Hematopoietic multipotent progenitor cell treated with erythropoietin and hydrocortisone succinate and interleukin-3 and kit ligand, for 4 days (in vitro differentiated cells): ENCODE measurements at regions not wholly inside any gene's neighbourhood (a gene's known extent, or its start where the extent isn't known, plus 50 kb on each side); places are given as distances from the start of the nearest gene placed in this dataset.
"Not testable (repeated sequence)": the region's sequence is repeated elsewhere in the genome, so short reads cannot be mapped to it uniquely, and the experiment has no call there.

Experiments used
- DNase-seq: peaks from one replicate; pipeline ENCODE4 v3.0.0-alpha.2; 2015

DNA sequence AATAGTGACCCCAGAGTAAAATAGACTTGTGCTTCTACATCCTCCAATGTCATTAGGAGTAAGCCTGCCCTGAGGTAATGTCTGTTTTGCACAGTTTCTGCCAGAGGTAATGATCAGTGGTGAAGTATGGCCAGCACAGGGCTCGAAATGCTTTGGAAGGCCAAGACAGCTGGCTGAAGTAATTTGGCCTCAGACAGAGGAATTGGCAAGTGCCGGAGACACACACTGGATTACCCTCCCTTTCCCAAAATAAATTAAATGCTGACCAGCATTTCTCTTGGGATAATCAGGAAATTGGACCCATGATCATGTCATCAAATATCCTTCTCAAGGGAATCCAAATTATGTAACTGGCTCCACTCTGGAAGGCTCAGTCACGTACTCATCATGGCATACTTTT is 379.0 kb upstream of the CHST9 start:
- no peak for DNase-seq

DNA sequence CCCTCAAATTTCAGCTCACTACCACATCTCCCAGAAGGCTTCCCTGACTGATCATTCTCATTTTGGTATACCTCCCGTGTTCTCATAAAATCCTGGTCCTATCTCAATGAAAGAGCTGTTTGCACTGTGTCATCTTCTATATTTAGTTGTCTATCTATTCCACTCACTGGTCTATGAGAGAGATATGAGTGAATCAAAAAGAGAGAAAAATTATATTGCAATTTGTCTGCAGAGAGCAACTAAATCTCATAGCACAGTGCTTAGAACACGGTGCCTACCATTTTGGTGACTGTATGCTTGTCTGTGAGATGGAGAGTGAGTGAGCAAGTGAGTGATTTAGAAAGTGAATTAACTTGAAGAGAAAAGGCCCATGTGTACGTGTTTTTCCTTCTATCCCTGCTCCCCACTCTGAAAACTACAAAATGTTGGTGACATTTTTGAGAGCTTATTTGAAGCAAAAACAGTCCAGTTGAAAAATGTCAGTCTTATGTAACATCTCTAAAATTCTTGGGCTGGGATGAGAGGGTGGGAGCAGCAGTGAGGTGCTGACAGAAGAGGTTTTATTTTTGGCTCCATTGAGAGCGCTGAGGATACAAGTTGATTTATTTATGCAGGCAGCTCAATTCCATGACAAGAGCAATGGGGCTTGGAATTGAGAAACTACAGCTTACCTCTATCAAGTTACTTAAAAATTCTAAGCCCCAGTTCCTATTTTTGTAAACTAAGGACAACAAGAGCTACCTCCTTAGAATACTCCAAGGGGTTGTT is 373.5 kb upstream of the CHST9 start:
- DNase-seq: no peak

DNA sequence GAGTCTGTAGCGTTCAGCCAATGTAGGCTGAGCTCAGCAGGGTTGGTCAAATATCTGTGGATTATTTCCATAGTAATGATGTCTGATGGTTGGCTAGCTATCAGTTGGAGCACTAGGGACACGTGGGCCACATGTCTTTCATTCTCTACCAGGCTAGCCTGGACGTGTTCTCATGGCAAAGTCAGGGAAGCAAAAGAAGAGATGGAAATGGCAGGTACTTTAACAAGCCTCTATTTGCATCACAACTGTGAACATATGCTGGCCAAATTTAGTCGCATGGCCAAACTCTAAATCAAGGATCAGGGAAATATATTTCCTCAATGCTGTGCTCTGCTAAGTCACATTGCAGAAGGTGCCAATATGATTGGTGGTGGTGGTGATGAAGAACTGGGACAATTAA is 371.6 kb upstream of the CHST9 start:
- no peak for DNase-seq

DNA sequence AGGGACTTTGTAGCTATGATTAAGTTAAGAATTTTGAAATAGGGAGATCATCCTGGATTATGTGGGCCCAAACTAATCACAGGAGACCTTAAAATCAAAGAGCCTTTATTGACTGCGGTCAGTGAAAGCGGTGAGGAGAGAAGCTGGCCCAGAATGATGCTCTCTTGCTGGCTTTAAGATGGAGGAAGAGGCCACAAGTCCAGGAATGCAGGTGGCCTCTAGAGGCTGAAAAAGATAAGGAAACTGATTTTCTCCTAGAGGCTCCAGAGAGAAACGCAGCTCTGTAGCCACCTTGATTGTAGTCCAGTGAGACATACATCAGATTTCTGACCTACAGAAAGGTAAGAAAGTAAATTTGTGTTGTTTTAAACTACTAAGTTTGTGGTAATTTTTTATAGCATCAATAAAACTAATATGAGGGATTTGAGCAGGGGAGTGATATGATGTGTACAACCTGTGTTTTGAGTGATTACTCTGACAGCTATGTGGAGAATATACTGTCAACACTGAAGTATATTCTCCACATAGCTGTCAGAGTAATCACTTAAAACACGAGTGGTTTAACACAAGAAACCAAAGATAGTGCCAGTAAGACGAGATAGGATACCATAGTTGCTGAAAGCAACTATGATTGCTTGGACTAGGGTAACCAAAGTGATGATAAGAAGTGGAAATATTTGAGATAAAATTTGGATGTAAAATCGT is 364.4 kb upstream of the CHST9 start:
- DNase-seq: no peak

DNA sequence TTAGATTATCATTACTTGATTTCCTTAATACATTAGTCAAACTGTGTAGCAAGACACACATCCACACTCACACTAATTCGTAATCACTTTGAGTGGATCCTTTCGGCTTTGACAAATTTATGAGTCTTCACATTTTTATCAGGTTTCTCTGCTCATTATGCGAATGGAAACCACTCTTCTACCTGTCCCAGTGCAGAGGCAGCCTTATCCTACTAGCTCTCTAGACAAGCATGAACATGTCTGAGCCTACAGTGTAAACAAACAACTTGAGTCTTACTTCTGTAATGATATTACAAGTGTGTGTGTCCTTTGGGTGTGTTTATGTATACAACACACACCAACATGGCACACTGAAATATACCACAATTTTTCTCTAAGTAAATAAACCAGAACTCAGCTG is 361.9 kb upstream of the CHST9 start:
- DNase-seq: no peak

DNA sequence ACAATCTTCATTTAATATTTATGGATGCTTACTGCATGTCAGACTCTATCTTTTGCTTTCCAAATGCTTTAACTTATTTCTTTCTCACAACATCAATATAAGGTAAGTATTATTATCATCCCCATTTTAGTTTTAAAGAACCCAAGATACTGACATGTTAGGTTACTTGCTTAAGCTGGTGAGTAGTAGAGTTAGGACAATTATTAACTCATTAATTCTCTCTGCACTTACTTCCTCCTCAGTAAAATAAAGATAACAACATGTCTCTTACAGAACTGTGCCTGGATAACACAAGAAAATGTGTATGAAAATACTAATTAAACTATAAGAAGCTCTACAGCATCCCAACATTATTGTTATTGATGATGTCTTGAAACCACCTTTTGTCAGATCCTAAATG is 359.1 kb upstream of the CHST9 start:
- DNase-seq: no peak

DNA sequence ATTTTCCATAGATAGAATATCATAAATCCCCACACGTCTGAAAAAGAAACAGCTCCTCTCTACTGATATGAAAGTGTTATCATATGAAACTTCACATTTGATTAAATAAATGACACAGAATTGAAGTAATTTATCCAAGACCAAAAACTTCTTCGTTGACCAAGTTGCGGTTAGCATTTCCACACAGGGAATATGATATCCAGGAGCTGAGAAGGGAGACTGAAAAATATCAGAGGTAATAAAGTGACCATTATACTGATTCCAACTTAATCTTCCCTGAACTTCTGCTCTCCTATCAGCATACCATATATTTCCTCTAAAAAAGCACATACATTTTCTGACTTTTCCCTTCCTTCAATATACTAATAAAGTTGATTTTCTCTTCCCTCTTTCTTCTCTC is 356.2 kb upstream of the CHST9 start:
- DNase-seq: no peak

DNA sequence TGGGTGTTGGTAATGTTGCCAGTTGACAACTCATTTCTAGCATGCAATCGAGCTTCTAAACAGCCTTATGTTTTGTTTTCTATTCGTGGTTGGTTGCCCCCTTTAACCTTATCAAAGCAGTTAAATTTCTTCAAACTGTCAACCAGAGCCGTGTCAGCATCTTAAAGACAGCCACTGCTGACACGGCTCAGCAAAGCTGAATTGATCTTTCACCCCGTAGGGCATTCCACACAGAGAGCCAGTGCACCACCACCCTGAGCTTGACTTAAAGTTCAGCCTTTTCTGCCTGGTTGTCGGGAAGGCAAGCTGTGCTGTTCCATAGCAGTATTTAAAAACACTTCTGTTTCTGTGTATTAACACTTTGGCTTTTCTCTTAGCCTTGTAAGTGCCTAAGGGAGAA is 355.0 kb upstream of the CHST9 start:
- no peak for DNase-seq

DNA sequence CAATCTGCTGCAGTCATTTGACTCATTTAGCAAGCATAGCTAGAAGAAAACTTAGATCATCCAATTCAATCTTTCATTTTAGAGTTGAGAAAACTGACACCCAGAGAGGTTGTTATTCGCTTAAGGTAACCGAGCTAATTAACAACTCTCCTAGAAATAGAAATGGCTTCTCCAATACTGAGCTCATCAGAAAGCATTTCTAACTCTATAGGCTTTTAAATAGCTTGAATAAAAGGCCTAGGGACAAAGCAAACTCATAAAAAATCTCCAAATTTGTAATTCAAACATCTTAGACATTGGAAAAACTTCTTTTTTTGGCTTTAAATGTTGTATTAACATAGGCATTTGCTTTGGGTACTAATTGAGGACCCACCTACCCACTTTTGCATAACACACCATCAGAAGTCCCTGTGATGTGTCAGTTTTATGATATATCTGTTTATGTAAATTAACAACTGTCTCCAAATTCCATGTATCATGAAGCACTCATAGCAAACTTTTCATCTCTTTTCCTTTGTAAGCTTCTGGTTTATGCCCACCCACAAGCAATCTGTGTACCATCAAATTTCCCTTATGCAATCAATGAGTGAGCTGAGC is 343.9 kb upstream of the CHST9 start:
- no peak for DNase-seq

DNA sequence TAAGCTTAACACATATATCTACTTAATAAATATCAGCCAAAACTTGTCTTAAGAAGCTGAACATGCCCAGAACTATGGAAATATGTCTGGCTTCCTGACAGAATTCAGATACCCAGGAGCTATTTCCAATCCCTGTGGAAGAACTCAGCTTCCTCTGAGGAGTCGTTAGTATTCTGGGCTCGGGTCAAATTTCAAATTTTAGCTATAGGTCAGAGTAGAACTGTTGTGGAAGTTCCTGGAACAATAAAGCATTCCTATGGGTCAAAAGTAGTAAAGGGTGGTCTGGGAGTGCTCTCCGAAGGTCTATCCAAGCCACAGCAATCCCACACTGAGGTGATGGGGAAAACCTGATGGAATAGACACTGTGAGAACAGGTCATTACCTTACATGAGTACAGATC is 342.7 kb upstream of the CHST9 start:
- no peak for DNase-seq

DNA sequence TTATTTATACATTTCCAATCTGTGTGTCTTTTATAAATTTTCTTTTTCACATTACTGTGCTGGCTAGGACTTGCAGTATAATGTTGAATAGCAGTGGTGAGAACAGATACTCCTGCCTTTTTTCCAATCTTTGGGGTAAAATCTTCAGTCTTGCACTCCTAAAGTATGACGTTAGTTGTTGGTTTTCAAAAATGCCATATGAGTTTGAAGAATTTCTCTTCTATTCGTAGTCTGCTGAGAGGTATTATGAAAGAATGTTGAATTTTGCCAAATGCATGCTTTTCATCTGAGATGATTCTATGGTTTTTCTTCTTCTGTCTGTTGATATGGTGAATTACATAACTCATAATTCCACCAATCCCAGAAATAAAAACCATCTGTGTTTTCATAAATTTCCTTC is 335.3 kb upstream of the CHST9 start:
- DNase-seq: no peak

DNA sequence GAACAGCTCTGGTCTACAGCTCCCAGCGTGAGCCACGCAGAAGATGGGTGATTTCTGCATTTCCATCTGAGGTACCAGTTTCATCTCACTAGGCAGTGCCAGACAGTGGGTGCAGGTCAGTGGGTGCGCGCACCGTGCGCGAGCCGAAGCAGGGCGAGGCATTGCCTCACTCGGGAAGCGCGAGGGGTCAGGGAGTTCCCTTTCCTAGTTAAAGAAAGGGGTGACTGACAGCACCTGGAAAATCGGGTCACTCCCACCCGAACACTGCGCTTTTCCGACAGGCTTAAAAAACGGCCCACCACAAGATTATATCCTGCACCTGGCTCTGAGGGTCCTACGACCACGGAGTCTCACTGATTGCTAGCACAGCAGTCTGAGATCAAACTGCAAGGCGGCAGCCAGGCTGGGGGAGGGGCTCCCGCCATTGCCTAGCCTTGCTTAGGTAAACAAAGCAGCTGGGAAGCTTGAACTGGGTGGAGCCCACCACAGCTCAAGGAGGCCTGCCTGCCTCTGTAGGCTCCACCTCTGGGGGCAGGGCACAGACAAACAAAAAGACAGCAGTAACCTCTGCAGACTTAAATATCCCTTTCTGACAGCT is 325.0 kb upstream of the CHST9 start:
- not testable (repeated sequence) for DNase-seq

DNA sequence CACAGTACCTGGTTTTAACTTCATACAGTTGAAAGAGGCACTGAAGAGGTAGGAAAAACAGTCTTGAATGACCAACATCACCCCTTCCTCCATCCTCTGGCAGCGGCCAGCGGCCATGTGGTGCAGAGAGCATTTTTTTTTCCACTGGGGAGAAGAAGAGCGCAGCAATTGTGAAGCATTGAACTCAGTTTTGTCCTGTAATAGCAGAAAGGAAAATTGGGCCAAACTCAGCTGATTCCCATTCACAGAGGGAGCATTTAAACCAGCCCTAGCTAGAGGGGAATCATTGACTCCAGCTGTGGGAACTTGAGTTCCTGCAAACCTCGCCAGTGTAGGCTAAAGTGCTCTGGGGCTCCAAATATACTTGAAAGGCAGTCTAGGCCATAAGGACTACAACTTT is 316.6 kb upstream of the CHST9 start:
- DNase-seq: no peak

DNA sequence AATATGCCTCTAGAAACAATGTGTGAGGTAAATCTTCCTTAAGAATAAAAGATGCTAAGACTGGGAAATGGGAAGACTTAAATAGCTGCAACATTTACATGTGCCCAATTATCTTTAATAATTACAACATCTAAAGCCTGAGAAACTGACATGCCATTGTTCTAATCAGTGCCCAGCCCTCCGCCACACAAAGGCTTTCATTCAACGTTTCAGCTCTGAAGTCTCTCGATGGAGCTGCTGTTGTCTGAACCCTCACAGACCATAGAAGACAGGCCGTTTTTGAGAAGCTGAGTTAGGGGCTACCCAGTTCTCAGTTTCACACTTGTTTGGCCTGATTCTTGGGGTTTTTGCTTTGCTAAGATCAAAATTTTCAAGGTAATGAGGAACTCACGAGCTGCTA is 315.4 kb upstream of the CHST9 start:
- DNase-seq: no peak

DNA sequence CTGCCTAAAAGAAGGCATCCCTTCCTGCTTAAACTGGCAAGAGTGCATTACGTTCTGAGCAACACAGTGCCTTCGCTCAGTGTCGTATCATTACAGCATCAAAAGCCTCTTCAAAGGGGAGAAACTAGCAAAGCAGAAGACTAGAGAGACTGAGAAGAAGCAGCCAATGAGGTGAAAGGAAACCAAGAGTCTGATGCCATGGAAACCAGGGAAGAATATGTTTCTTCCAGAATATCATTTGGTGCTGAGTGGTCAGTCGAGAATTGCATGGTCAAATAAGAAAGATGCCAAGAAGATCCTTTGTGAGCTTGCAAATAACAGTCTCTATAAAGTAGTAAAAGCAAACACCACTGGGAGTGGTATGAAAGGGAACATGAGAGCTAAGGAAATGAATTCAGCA is 312.1 kb upstream of the CHST9 start:
- DNase-seq: no peak

DNA sequence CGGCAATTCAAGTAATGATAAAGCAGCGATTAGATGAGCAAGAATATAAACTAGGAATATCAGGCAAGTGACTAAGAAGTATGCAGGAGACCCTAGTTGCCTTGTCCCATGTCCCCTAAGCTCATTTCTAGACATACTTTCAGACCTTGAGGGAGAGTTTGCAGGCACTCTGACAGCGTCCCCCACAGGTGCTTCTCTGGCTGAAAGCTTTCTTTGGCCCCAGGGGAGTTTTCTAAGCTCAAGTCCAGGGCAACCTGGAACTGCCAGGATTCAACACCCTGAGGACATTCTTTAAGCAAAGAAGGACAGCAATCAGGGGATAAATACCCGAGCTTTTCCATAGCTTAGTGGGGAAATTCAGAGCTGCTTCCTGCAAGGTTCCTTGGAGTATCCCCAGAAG is 308.1 kb upstream of the CHST9 start:
- no peak for DNase-seq

DNA sequence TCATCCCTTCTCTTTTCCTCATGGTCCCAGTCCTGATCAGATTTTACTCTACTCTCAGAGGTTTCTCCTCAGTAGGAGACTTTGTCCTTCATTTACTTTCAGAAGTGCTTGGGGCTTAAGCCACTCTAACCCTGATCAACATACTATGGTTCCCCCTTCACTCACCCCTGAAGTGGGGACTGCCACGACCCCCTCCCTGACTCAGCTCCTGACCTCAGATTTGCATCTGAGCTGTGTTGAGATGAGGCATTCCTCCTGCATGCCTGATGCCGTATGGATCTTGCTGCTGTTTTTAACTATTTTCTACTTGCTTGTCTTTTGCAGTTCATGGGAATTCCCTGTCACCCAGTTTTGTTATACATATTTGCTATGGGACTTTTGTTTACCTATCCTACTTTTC is 306.7 kb upstream of the CHST9 start:
- no peak for DNase-seq

DNA sequence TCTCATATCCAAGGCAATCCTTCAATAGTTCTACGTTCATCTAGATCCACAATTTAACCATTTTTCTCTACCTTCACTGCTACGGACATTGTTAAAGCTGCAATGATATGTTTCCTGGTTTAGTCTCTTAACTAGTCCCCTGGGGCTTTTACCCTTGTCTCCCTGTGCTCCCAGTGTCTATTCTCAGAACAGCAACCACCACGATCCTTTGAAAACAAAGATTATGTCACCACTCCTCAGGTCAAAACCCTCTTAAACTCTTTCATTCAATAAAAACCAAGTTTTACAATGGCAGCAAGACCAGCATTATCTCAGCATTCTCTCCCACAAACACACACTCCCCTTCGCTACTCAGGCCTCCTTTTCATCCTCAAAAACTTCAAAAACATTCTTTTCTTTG is 298.2 kb upstream of the CHST9 start:
- DNase-seq: no peak

DNA sequence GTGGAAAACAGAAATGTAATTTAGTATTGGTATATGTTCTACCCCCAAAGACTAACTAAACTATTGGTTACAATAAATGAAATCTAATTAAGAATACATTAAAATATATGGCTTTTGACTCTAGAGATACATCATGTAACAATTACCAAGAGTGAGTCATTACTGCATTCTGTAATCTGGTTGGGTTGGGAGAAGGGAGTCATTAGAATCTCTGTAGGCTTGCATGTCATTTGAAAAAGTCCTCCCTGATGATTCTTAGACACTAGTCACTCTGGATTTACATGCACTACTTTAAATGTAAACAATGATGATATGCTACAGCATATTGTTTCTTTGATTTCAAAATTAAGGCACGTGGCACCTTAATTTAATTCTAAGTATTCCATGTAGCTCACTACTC is 293.4 kb upstream of the CHST9 start:
- DNase-seq: no peak

DNA sequence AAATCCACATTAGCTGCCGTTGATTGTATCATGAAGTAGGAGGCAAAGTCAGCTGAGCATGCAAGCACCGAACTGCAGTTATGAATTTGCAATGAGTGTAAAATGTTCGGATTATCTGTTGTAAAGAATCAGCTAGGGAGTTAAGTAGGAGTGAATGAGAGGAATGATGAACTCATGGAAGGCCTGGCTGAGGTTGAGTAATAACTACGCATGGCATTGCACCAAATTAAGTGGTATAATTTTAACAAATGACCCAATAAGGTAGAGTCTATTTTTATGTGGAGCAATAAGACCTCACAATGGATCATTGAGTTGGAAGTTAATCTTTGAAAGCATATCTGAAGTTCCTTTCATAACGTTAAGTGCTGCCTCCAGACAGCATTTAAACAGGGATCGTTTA is 288.2 kb upstream of the CHST9 start:
- DNase-seq: no peak

DNA sequence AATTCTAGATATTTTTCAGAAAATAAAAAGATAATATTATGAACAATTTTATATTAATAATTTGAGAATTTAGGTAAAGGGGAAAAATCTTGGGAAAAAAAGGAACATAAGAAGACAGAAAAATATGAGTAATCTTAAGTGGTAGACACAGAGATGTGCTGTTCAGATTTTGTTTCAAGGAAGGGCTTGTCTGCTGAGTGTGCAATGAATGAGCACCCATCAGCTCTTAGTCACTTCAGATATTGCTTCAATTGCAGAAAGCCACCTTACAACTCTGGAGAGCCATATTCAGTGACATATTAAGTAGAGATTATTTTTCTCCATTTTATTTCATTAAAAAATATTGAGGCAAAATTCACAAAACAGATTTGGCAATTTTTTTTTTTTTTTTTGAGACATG is 282.0 kb upstream of the CHST9 start:
- no peak for DNase-seq

DNA sequence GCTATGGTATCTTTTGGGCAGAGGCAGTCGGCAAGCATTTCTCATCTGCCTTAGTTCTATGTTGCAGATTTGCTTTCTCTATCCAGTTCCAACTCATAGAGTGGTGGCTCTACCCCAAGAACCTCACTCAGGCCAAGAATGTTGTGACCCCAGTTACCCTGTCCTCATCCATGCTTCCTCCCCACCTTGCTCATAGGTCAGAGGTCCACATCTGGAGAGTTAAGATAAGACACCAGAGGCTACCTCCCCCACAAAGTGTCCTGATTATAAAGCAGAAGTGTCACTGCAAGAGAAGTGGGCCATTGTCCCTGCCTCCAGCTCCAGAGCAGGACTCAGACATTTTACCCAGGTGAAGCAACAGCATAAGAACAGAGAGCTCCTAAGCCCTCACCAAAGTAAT is 276.8 kb upstream of the CHST9 start:
- DNase-seq: peak; percentile 10

DNA sequence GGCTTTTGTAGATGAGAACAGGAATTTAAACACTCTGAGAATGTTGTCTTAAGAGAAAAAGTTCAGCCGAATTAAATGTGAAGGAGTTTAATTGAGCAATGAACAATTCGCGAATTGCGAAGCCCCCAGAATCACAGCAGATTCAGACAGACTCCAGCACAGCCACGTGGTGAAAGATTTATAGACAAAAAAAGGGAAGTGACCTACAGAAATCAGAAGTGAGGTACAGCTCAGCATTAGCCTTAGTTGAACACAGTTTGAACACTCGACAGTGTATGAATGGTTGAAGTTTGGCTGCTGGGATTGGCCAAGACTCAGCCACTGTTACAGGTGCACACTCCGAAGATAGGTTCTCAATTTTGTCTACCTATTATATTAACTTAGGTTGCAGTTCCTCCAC is 264.0 kb upstream of the CHST9 start:
- peak; percentile 1 for DNase-seq

DNA sequence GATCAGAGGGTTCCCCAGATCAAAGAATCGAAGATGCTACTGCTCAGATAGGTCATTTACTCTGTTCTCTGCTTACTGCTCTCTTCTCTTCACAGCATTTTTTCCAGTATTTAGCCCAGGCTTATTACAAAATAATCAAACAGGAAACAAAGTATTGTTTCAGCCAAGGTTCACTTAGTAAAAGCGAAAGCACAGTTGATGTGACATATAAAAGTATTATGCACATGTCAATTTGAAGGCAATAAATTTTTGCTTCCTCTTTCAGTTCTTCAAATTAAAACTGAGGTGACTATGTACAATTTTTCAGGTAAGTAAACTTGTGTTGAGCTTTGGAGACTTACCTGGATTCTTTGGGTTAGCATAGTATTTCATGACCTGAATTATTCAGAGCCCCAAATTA is 262.8 kb upstream of the CHST9 start:
- DNase-seq: no peak
